HEK293 (cell line): ENCODE measurements at regions not wholly inside any gene's neighbourhood (a gene's known extent, or its start where the extent isn't known, plus 50 kb on each side); places are given as distances from the start of the nearest gene placed in this dataset.

ENCODE experiments used
- YY1 ChIP-seq: fragments of 450-650 bp; formaldehyde crosslinking; IDR thresholded peaks from 2 replicates; pipeline ENCODE4 v1.5.1; 2018; ENCODE audit warnings: missing biosample characterization, missing genetic modification characterization
- ZEB2 ChIP-seq: fragments of 450-650 bp; formaldehyde crosslinking; IDR thresholded peaks from 2 replicates; pipeline ENCODE4 v1.5.1; 2016; ENCODE audit warnings: missing biosample characterization, missing genetic modification characterization
- ZNF138 ChIP-seq: fragments of 450-650 bp; formaldehyde crosslinking; IDR thresholded peaks from 2 replicates; pipeline ENCODE4 v1.5.1; 2016; ENCODE audit warnings: missing biosample characterization, missing genetic modification characterization, borderline replicate concordance
- ZNF423 ChIP-seq: fragments of 450-650 bp; formaldehyde crosslinking; IDR thresholded peaks from 2 replicates; pipeline ENCODE4 v1.5.1; 2016; ENCODE audit warnings: missing biosample characterization, missing genetic modification characterization
- ZNF510 ChIP-seq: fragments of 450-650 bp; formaldehyde crosslinking; IDR thresholded peaks from 2 replicates; pipeline ENCODE4 v1.5.1; 2018; ENCODE audit warnings: mild to moderate bottlenecking, missing genetic modification characterization, missing biosample characterization; ENCODE audit not compliant: insufficient replicate concordance
- ZNF621 ChIP-seq: fragments of 450-650 bp; formaldehyde crosslinking; IDR thresholded peaks from 2 replicates; pipeline ENCODE4 v1.5.1; 2017; ENCODE audit warnings: missing biosample characterization, missing genetic modification characterization
- TF ChIP-seq, protein P1 (sequence below): fragments of 450-650 bp; formaldehyde crosslinking; IDR thresholded peaks from 2 replicates; pipeline ENCODE4 v1.5.1; 2016; ENCODE audit warnings: missing biosample characterization, missing genetic modification characterization, low read depth
- TF ChIP-seq, protein P2 (sequence below): fragments of 450-650 bp; formaldehyde crosslinking; IDR thresholded peaks from 2 replicates; pipeline ENCODE4 v1.5.1; 2016; ENCODE audit warnings: missing biosample characterization, missing genetic modification characterization
- TF ChIP-seq, protein P3 (sequence below): fragments of 450-650 bp; formaldehyde crosslinking; IDR thresholded peaks from 2 replicates; pipeline ENCODE4 v1.5.1; 2016; ENCODE audit warnings: missing biosample characterization, missing genetic modification characterization, borderline replicate concordance
- TF ChIP-seq, protein P4 (sequence below): fragments of 450-650 bp; formaldehyde crosslinking; conservative IDR thresholded peaks from 2 replicates; pipeline ENCODE4 v1.5.1; 2016; ENCODE audit warnings: low read depth, missing biosample characterization, missing genetic modification characterization

DNA sequence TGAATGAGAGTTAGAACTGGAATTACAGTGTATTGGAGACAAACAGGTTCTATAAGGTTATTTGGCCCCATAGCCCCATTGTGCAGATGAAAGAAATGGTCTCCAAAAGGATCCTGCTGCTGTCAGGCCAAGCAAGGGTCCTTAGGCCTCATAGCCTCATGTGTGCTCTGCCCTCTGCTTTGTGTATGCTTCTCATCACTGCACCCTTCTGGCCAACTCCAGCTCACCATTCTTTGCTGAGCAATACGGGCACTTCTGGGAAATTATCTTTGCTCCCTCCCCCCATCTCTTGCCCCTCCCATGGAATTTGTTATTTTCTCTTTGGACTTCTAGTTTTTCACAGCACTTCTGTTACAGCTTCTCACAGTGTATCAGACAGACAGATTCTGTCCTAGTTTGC lies 298.8 kb downstream of the FOXA2 start:
- TF ChIP-seq, protein P1, sequence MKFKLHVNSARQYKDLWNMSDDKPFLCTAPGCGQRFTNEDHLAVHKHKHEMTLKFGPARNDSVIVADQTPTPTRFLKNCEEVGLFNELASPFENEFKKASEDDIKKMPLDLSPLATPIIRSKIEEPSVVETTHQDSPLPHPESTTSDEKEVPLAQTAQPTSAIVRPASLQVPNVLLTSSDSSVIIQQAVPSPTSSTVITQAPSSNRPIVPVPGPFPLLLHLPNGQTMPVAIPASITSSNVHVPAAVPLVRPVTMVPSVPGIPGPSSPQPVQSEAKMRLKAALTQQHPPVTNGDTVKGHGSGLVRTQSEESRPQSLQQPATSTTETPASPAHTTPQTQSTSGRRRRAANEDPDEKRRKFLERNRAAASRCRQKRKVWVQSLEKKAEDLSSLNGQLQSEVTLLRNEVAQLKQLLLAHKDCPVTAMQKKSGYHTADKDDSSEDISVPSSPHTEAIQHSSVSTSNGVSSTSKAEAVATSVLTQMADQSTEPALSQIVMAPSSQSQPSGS (tag by site-specific recombination), result no peak
- TF ChIP-seq ZNF510 (tag by site-specific recombination) (no peak), ZNF423 (tag by site-specific recombination) (no peak), ZNF138 (tag by site-specific recombination) (no peak), YY1 (tag by site-specific recombination) (no peak), ZNF621 (tag by site-specific recombination) (no peak), ZEB2 (tag by site-specific recombination) (no peak)
- TF ChIP-seq, protein P2, sequence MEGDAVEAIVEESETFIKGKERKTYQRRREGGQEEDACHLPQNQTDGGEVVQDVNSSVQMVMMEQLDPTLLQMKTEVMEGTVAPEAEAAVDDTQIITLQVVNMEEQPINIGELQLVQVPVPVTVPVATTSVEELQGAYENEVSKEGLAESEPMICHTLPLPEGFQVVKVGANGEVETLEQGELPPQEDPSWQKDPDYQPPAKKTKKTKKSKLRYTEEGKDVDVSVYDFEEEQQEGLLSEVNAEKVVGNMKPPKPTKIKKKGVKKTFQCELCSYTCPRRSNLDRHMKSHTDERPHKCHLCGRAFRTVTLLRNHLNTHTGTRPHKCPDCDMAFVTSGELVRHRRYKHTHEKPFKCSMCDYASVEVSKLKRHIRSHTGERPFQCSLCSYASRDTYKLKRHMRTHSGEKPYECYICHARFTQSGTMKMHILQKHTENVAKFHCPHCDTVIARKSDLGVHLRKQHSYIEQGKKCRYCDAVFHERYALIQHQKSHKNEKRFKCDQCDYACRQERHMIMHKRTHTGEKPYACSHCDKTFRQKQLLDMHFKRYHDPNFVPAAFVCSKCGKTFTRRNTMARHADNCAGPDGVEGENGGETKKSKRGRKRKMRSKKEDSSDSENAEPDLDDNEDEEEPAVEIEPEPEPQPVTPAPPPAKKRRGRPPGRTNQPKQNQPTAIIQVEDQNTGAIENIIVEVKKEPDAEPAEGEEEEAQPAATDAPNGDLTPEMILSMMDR (tag by site-specific recombination), result no peak
- TF ChIP-seq, protein P3, sequence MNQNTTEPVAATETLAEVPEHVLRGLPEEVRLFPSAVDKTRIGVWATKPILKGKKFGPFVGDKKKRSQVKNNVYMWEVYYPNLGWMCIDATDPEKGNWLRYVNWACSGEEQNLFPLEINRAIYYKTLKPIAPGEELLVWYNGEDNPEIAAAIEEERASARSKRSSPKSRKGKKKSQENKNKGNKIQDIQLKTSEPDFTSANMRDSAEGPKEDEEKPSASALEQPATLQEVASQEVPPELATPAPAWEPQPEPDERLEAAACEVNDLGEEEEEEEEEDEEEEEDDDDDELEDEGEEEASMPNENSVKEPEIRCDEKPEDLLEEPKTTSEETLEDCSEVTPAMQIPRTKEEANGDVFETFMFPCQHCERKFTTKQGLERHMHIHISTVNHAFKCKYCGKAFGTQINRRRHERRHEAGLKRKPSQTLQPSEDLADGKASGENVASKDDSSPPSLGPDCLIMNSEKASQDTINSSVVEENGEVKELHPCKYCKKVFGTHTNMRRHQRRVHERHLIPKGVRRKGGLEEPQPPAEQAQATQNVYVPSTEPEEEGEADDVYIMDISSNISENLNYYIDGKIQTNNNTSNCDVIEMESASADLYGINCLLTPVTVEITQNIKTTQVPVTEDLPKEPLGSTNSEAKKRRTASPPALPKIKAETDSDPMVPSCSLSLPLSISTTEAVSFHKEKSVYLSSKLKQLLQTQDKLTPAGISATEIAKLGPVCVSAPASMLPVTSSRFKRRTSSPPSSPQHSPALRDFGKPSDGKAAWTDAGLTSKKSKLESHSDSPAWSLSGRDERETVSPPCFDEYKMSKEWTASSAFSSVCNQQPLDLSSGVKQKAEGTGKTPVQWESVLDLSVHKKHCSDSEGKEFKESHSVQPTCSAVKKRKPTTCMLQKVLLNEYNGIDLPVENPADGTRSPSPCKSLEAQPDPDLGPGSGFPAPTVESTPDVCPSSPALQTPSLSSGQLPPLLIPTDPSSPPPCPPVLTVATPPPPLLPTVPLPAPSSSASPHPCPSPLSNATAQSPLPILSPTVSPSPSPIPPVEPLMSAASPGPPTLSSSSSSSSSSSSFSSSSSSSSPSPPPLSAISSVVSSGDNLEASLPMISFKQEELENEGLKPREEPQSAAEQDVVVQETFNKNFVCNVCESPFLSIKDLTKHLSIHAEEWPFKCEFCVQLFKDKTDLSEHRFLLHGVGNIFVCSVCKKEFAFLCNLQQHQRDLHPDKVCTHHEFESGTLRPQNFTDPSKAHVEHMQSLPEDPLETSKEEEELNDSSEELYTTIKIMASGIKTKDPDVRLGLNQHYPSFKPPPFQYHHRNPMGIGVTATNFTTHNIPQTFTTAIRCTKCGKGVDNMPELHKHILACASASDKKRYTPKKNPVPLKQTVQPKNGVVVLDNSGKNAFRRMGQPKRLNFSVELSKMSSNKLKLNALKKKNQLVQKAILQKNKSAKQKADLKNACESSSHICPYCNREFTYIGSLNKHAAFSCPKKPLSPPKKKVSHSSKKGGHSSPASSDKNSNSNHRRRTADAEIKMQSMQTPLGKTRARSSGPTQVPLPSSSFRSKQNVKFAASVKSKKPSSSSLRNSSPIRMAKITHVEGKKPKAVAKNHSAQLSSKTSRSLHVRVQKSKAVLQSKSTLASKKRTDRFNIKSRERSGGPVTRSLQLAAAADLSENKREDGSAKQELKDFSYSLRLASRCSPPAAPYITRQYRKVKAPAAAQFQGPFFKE (tag by site-specific recombination), result no peak
- TF ChIP-seq, protein P4, sequence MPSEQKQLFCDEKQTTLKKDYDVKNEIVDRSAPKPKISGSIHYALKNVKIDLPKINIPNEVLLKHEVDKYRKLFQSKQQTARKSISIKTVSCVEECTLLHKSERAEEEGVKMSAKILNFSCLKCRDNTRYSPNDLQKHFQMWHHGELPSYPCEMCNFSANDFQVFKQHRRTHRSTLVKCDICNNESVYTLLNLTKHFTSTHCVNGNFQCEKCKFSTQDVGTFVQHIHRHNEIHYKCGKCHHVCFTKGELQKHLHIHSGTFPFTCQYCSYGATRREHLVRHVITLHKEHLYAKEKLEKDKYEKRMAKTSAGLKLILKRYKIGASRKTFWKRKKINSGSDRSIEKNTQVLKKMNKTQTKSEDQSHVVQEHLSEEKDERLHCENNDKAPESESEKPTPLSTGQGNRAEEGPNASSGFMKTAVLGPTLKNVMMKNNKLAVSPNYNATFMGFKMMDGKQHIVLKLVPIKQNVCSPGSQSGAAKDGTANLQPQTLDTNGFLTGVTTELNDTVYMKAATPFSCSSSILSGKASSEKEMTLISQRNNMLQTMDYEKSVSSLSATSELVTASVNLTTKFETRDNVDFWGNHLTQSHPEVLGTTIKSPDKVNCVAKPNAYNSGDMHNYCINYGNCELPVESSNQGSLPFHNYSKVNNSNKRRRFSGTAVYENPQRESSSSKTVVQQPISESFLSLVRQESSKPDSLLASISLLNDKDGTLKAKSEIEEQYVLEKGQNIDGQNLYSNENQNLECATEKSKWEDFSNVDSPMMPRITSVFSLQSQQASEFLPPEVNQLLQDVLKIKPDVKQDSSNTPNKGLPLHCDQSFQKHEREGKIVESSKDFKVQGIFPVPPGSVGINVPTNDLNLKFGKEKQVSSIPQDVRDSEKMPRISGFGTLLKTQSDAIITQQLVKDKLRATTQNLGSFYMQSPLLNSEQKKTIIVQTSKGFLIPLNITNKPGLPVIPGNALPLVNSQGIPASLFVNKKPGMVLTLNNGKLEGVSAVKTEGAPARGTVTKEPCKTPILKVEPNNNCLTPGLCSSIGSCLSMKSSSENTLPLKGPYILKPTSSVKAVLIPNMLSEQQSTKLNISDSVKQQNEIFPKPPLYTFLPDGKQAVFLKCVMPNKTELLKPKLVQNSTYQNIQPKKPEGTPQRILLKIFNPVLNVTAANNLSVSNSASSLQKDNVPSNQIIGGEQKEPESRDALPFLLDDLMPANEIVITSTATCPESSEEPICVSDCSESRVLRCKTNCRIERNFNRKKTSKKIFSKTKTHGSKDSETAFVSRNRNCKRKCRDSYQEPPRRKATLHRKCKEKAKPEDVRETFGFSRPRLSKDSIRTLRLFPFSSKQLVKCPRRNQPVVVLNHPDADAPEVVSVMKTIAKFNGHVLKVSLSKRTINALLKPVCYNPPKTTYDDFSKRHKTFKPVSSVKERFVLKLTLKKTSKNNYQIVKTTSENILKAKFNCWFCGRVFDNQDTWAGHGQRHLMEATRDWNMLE (tag by site-specific recombination), result no peak
